Colonic mucosa (tissue), 4 donors: ENCODE measurements at regions not wholly inside any gene's neighbourhood (a gene's known extent, or its start where the extent isn't known, plus 50 kb on each side); places are given as distances from the start of the nearest gene placed in this dataset.

Experiments
- DNase-seq: peaks from one replicate; pipeline ENCODE4 v3.0.0-alpha.2; 2020
- H3K27ac ChIP-seq: fragments of 200-600 bp; one replicate; pipeline ENCODE4 v1.8.0; 2021
- H3K27me3 ChIP-seq: fragments of 200-600 bp; one replicate; pipeline ENCODE4 v1.8.0; 2021
- H3K36me3 ChIP-seq: fragments of 200-600 bp; one replicate; pipeline ENCODE4 v1.8.0; 2021
- H3K4me1 ChIP-seq: fragments of 200-600 bp; one replicate; pipeline ENCODE4 v1.8.0; 2021; ENCODE audit warnings: mild to moderate bottlenecking
- H3K4me3 ChIP-seq: fragments of 200-600 bp; one replicate; pipeline ENCODE4 v1.8.0; 2021
- H3K9ac ChIP-seq, 2 donors: one replicate each; pipeline ENCODE4 v1.7.0; 2013; ENCODE audit warnings: control low read depth in 2 of 2, low read depth in 2 of 2, low read length in 2 of 2
- H3K9me3 ChIP-seq: fragments of 200-600 bp; one replicate; pipeline ENCODE4 v1.8.0; 2021
- CTCF ChIP-seq: fragments of 200-600 bp; IDR thresholded peaks from one replicate; pipeline ENCODE4 v1.8.0; 2022; ENCODE audit warnings: antibody characterized with exemption, mild to moderate bottlenecking
- intact Hi-C: fragments of 100-400 bp; cut with DNase I; formaldehyde crosslinking; loops from one replicate; pipeline ENCODE4 v1.14.1; 2022
- donor health status: healthy.
- donor health status: DM: no; HTN: no; CAD: no.
- donor health status: DM: no; HTN: no; CAD: no.

GRCh38 chr1:105100102-105100501, 1350.4 kb downstream of the AMY1C start:
- DNase-seq = no peak
- Histone ChIP-seq H3K36me3 (no peaks in the 10 kb centered on the region), H3K4me1 (no peaks in the 10 kb centered on the region), H3K27ac (no peak overlapping the region), H3K27me3 (no peaks in the 10 kb centered on the region), H3K9ac (no peak overlapping the region), H3K4me3 (no peak overlapping the region), H3K9me3 (no peaks in the 10 kb centered on the region)
- intact Hi-C loops = no loop called here
- no peak for TF ChIP-seq CTCF

DNA sequence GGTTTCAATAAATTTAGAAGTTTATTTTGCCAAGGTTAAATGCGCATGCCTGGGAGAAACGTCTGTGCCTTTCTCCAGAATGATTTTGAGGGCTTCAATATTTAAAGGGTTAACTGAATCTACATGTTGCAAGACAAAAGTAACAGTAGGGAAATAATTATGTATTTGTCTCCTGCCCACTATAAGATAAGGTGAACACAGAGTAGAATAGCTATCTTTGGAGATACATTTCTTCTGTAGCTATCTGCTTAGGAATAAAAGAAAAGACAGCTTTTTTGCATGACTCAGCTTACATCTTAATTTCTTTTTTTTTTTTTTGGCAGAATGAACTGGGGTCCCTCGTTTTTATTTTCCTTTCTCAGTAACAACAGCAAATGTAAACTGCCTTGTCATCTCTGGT, 1351.6 kb downstream of the AMY1C start:
- TF ChIP-seq CTCF = no peak
- Histone ChIP-seq H3K9ac (no peak overlapping the region), H3K9me3 (no peaks in the 10 kb centered on the region), H3K27ac (no peak overlapping the region), H3K27me3 (no peaks in the 10 kb centered on the region), H3K4me1 (no peaks in the 10 kb centered on the region), H3K4me3 (no peak overlapping the region), H3K36me3 (no peaks in the 10 kb centered on the region)
- no peak for DNase-seq
- intact Hi-C loops = no loop called here

DNA sequence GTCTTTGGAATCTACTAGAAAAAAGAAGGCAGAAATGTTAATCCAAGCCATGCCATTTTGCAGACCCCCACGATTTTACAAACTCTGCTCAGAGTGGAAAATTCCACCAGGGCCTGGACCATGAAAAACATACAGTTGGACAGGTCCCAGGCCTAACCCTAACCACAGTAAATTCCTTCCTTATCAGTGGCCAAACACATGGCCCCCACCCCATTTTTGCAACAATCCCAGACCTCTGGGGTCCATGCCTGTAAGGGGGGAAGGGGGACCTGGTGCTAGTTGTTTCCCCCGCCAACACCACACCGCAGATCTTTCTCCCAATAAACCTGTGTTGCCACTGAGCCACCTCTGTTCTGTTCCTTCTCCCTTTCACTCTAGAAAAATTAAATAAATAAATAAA, 1352.7 kb downstream of the AMY1C start:
- H3K4me1 ChIP-seq = no peaks in the 10 kb centered on the region
- no peak overlapping the region for H3K27ac ChIP-seq
- H3K9me3 ChIP-seq = no peaks in the 10 kb centered on the region
- H3K27me3 ChIP-seq = no peaks in the 10 kb centered on the region
- no peak overlapping the region for H3K4me3 ChIP-seq
- no peak for DNase-seq
- TF ChIP-seq CTCF = no peak
- H3K36me3 ChIP-seq = no peaks in the 10 kb centered on the region
- no peak overlapping the region for H3K9ac ChIP-seq
- intact Hi-C loops = no loop called here

DNA sequence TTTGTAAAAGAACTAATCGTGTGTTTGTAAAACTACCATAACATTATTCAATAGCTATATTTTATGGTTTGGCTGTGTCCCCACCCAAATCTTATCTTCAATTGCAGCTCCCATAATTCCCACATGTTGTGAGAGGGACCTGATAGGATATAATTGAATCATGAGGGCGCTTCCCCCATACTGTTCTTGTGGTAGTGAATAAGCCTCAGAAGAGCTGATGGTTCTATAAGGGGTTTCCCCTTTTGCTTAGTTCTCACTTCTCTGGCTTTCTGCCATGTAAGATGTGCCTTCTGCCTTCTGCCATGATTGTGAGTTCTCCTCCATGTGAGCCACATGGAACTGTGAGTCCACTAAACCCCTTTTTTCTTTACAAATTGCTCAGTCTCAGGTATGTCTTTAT, 1372.3 kb downstream of the AMY1C start:
- no peak for DNase-seq
- H3K9ac ChIP-seq = no peak overlapping the region
- no peak for TF ChIP-seq CTCF
- intact Hi-C loops = no loop called here
- H3K27ac ChIP-seq = no peak overlapping the region
- no peak overlapping the region for H3K4me3 ChIP-seq
- H3K9me3 ChIP-seq = no peaks in the 10 kb centered on the region
- H3K4me1 ChIP-seq = no peaks in the 10 kb centered on the region
- H3K36me3 ChIP-seq = no peaks in the 10 kb centered on the region
- no peaks in the 10 kb centered on the region for H3K27me3 ChIP-seq

- no peak for DNase-seq
Observed at GRCh38 chr1:105137543-105138457, 1388.1 kb downstream of the AMY1C start.

More at GRCh38 chr1:105137543-105138457, 1388.1 kb downstream of the AMY1C start:
- H3K36me3 ChIP-seq = no peaks in the 10 kb centered on the region
- no peak overlapping the region for H3K4me3 ChIP-seq
- H3K27ac ChIP-seq = no peak overlapping the region
- intact Hi-C loops = no loop called here
- H3K27me3 ChIP-seq = no peaks in the 10 kb centered on the region
- H3K9me3 ChIP-seq = no peaks in the 10 kb centered on the region
- no peak for TF ChIP-seq CTCF
- no peaks in the 10 kb centered on the region for H3K4me1 ChIP-seq
- no peak overlapping the region for H3K9ac ChIP-seq
